MCF 10A (cell line): ENCODE measurements at regions not wholly inside any gene's neighbourhood (a gene's known extent, or its start where the extent isn't known, plus 50 kb on each side); places are given as distances from the start of the nearest gene placed in this dataset.

ENCODE experiments used
- BruUV-seq: library from RNA; stranded (reverse); fragments of 400-500 nt; replicated peaks from 2 replicates; lab custom pipeline; 2021; lab: Mats Ljungman, UMichigan
- CTCF ChIA-PET: fragments of 300-600 bp; sonication (Branson Sonifier 250); formaldehyde crosslinking; extraction: SDS; loops from one replicate; lab custom pipeline; 2021; ENCODE audit warnings: antibody characterized with exemption, inconsistent platforms; lab: Yijun Ruan, JAX
- POLR2A ChIA-PET: fragments of 300-600, 350-650 bp; sonication (Branson Sonifier 250); formaldehyde crosslinking; extraction: SDS; loops from one replicate; lab custom pipeline; 2020; ENCODE audit warnings: antibody characterized with exemption, inconsistent platforms; lab: Yijun Ruan, JAX
- DNase-seq: peaks from one replicate; pipeline ENCODE4 v3.0.0-alpha.2; 2018; ENCODE audit not compliant: unreplicated experiment
- H3K27ac Mint-ChIP-seq: one replicate; pipeline ENCODE4 v1.8.0; 2022; ENCODE audit warnings: mild to moderate bottlenecking, low read depth, mixed read lengths; ENCODE audit not compliant: unreplicated experiment
- H3K27me3 Mint-ChIP-seq: one replicate; pipeline ENCODE4 v1.8.0; 2022; ENCODE audit warnings: mixed read lengths; ENCODE audit not compliant: insufficient read depth, unreplicated experiment
- H3K36me3 Mint-ChIP-seq: one replicate; pipeline ENCODE4 v1.8.0; 2022; ENCODE audit warnings: mild to moderate bottlenecking, moderate library complexity, mixed read lengths; ENCODE audit not compliant: insufficient read depth, unreplicated experiment
- H3K4me1 Mint-ChIP-seq: one replicate; pipeline ENCODE4 v1.8.0; 2022; ENCODE audit warnings: mixed read lengths; ENCODE audit not compliant: insufficient read depth, unreplicated experiment
- H3K4me3 Mint-ChIP-seq: one replicate; pipeline ENCODE4 v1.8.0; 2022; ENCODE audit warnings: mild to moderate bottlenecking, moderate library complexity, mixed read lengths; ENCODE audit not compliant: unreplicated experiment
- H3K9me3 Mint-ChIP-seq: one replicate; pipeline ENCODE4 v1.8.0; 2022; ENCODE audit warnings: mixed read lengths; ENCODE audit not compliant: unreplicated experiment
- intact Hi-C: fragments of 100-400 bp; cut with micrococcal nuclease; formaldehyde crosslinking; loops from 2 replicates; pipeline ENCODE4 v1.14.1; 2022
- TF ChIP-seq, protein P1 (sequence below): fragments of 200-600 bp; IDR thresholded peaks from one replicate; pipeline ENCODE4 v1.8.0; 2022; ENCODE audit warnings: antibody characterized with exemption, mild to moderate bottlenecking; ENCODE audit not compliant: unreplicated experiment

GRCh38 chr16:35182043-35182677 is 1722.7 kb downstream of the TP53TG3F start:
- Mint-ChIP-seq H3K27me3 (no peaks in the 10 kb centered on the region), H3K36me3 (no peaks in the 10 kb centered on the region), H3K27ac (no peak overlapping the region), H3K4me3 (no peak overlapping the region), H3K9me3 (no peaks in the 10 kb centered on the region), H3K4me1 (no peaks in the 10 kb centered on the region)
- no peak for DNase-seq
- no TSS peak for BruUV-seq
- CTCF ChIA-PET, result interaction anchor here (0.6 to 1.0 kb wide), 2 partner anchors 19 to 1037 kb away, joined by 3 to 4 read pairs; no protein-coding TSS in a partner anchor
- POLR2A ChIA-PET, result no interaction called here
- TF ChIP-seq, protein P1, sequence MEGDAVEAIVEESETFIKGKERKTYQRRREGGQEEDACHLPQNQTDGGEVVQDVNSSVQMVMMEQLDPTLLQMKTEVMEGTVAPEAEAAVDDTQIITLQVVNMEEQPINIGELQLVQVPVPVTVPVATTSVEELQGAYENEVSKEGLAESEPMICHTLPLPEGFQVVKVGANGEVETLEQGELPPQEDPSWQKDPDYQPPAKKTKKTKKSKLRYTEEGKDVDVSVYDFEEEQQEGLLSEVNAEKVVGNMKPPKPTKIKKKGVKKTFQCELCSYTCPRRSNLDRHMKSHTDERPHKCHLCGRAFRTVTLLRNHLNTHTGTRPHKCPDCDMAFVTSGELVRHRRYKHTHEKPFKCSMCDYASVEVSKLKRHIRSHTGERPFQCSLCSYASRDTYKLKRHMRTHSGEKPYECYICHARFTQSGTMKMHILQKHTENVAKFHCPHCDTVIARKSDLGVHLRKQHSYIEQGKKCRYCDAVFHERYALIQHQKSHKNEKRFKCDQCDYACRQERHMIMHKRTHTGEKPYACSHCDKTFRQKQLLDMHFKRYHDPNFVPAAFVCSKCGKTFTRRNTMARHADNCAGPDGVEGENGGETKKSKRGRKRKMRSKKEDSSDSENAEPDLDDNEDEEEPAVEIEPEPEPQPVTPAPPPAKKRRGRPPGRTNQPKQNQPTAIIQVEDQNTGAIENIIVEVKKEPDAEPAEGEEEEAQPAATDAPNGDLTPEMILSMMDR, result no peak
- intact Hi-C loops, result no loop called here

DNA sequence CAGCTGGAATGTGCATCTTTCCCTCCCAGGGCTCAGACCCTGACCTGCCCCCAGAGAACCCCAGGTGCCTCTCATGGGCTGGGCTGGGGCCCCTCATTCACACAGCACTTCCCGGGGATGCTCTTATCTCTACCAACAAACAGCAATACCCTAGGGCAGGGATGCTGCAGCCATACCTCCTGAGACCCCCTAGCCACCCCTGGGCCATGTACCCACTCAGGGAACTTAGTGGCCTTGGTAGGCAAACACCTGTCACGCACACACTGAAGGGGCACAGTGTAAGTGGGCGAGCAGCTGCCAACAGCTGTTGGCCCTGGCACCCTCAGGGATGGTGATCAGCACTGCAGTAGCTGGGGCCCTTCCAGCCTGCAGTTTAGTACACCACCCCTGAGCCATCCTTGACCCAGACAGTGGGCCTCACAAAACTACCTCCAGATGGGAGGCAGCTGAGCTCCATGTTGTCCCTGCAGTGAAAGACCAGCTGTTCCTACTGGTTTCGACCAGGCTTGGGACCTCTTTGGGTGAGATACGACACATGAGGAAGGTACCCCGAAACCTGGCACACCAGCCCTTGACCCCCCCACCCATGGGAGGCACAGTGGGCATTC is 1723.6 kb downstream of the TP53TG3F start:
- BruUV-seq, result no TSS peak
- intact Hi-C loops, result no loop called here
- Mint-ChIP-seq H3K27me3 (no peaks in the 10 kb centered on the region), H3K4me3 (no peak overlapping the region), H3K4me1 (no peaks in the 10 kb centered on the region), H3K36me3 (no peaks in the 10 kb centered on the region), H3K27ac (no peak overlapping the region), H3K9me3 (no peaks in the 10 kb centered on the region)
- no peak for DNase-seq
- TF ChIP-seq, protein P1, result no peak
- ChIA-PET CTCF (interaction anchor here (0.6 kb wide), 1 partner anchor 1037 kb away, joined by 4 read pairs; no protein-coding TSS in a partner anchor), POLR2A (no interaction called here)

GRCh38 chr16:35184356-35184870 is 1725.0 kb downstream of the TP53TG3F start:
- Mint-ChIP-seq H3K4me1 (no peaks in the 10 kb centered on the region), H3K27me3 (no peaks in the 10 kb centered on the region), H3K36me3 (no peaks in the 10 kb centered on the region), H3K4me3 (no peak overlapping the region), H3K9me3 (no peaks in the 10 kb centered on the region), H3K27ac (no peak overlapping the region)
- TF ChIP-seq, protein P1, result no peak
- intact Hi-C loops, result no loop called here
- no TSS peak for BruUV-seq
- DNase-seq, result no peak
- POLR2A ChIA-PET, result no interaction called here
- CTCF ChIA-PET, result interaction anchor here (0.6 kb wide), 1 partner anchor 29 kb away, joined by 6 read pairs; no protein-coding TSS in a partner anchor

DNA sequence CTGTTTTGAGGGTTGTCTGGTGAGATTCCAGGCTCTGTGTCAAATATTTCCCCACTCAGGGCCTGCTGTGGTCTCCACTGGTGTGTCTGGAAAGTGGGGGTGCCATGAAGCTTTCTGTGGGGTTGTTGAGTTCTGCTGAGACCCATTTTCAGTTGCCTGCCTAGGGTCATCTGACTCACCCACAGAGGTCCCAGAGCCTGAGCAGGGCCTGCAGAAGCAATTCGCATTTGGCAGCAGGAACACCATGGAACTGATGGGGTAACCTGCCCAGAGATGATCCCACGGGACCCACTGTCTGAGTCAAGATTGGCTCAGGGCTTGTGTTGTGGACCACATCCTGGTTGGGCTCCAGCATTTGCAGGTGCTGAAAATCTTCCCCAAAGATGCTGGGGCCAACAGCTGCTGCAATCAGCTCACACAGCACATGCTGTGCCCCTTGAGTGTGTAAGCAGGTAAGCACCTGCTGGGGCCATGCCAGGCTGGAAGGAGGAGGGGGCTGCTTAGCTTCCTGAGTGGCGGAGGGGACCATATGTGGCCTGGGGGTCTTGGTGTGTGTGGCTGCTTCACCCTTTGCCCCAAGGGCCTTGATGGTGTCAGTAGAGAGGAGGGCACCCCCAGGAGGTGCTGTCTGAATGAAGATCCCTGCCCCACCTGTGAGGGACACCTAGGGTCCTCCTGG is 1726.1 kb downstream of the TP53TG3F start:
- intact Hi-C loops, result no loop called here
- Mint-ChIP-seq H3K27me3 (no peaks in the 10 kb centered on the region), H3K4me3 (no peak overlapping the region), H3K36me3 (no peaks in the 10 kb centered on the region), H3K4me1 (no peaks in the 10 kb centered on the region), H3K27ac (no peak overlapping the region), H3K9me3 (no peaks in the 10 kb centered on the region)
- POLR2A ChIA-PET, result no interaction called here
- TF ChIP-seq, protein P1, result no peak
- no TSS peak for BruUV-seq
- CTCF ChIA-PET, result no interaction called here
- no peak for DNase-seq
